HEK293 (cell line): ENCODE measurements at regions not wholly inside any gene's neighbourhood (a gene's known extent, or its start where the extent isn't known, plus 50 kb on each side); places are given as distances from the start of the nearest gene placed in this dataset.

ENCODE experiments used
- CTCF ChIA-PET: fragments of 350-600 bp; formaldehyde crosslinking; extraction: SDS; loops from one replicate; lab custom pipeline; 2021; ENCODE audit warnings: antibody characterized with exemption; lab: Yijun Ruan, JAX
- POLR2A ChIA-PET: fragments of 300-600 bp; formaldehyde crosslinking; extraction: SDS; loops from one replicate; lab custom pipeline; 2020; ENCODE audit warnings: antibody characterized with exemption, inconsistent platforms; lab: Yijun Ruan, JAX
- H3K27ac ChIP-seq: fragments of 200-500 bp; sonication (Bioruptor generic); 2 replicates; pipeline ENCODE4 v1.5.1; 2014; ENCODE audit warnings: low read depth, low read length, control low read depth, inconsistent platforms; ENCODE audit errors: extremely low read depth
- H3K36me3 ChIP-seq, 2 experiments: fragments of 200-500 bp in 1 of 2; sonication (Bioruptor generic) in 1 of 2; 1 replicate in 1 of 2; 2 replicates in 1 of 2; pipeline ENCODE4 v1.5.1; 2014 to 2017; ENCODE audit warnings: inconsistent platforms in 2 of 2, low read length in 2 of 2; ENCODE audit not compliant: control insufficient read depth in 2 of 2, insufficient read depth in 1 of 2
- H3K4me1 ChIP-seq: fragments of 200-500 bp; sonication (Bioruptor generic); 2 replicates; pipeline ENCODE4 v1.5.1; 2014; ENCODE audit warnings: mild to moderate bottlenecking, low read length, inconsistent platforms; ENCODE audit not compliant: control insufficient read depth, insufficient read depth
- H3K4me3 ChIP-seq: 2 replicates; pipeline ENCODE4 v1.5.1; 2011; ENCODE audit warnings: low read depth, mild to moderate bottlenecking, control low read depth, low read length, moderate library complexity
- H3K9me3 ChIP-seq: fragments of 200-500 bp; sonication (Bioruptor generic); 2 replicates; pipeline ENCODE4 v1.5.1; 2014; ENCODE audit warnings: low read depth, low read length, inconsistent platforms; ENCODE audit not compliant: control insufficient read depth, insufficient read depth
- CTCF ChIP-seq: fragments of 450-650 bp; formaldehyde crosslinking; IDR thresholded peaks from 2 replicates; pipeline ENCODE4 v1.5.1; 2016; ENCODE audit warnings: missing biosample characterization, missing genetic modification characterization
- KLF7 ChIP-seq: fragments of 450-650 bp; formaldehyde crosslinking; IDR thresholded peaks from 2 replicates; pipeline ENCODE4 v1.5.1; 2016; ENCODE audit warnings: missing biosample characterization, missing genetic modification characterization, borderline replicate concordance
- PRDM1 ChIP-seq: fragments of 450-650 bp; formaldehyde crosslinking; IDR thresholded peaks from 2 replicates; pipeline ENCODE4; 2016; ENCODE audit warnings: missing biosample characterization, missing genetic modification characterization
- YY1 ChIP-seq: fragments of 450-650 bp; formaldehyde crosslinking; IDR thresholded peaks from 2 replicates; pipeline ENCODE4 v1.5.1; 2018; ENCODE audit warnings: missing biosample characterization, missing genetic modification characterization
- ZBTB48 ChIP-seq: fragments of 450-650 bp; formaldehyde crosslinking; IDR thresholded peaks from 2 replicates; pipeline ENCODE4 v1.5.1; 2016; ENCODE audit warnings: missing biosample characterization, missing genetic modification characterization
- ZBTB49 ChIP-seq: fragments of 450-650 bp; formaldehyde crosslinking; IDR thresholded peaks from 2 replicates; pipeline ENCODE4 v1.5.1; 2016; ENCODE audit warnings: missing biosample characterization, missing genetic modification characterization, low read depth
- ZBTB6 ChIP-seq: fragments of 450-650 bp; formaldehyde crosslinking; IDR thresholded peaks from 2 replicates; pipeline ENCODE4 v1.5.1; 2017; ENCODE audit warnings: missing biosample characterization, missing genetic modification characterization
- ZNF132 ChIP-seq: fragments of 450-650 bp; formaldehyde crosslinking; IDR thresholded peaks from 2 replicates; pipeline ENCODE4 v1.5.1; 2017; ENCODE audit warnings: missing biosample characterization, missing genetic modification characterization, borderline replicate concordance
- ZNF133 ChIP-seq: fragments of 450-650 bp; formaldehyde crosslinking; IDR thresholded peaks from 2 replicates; pipeline ENCODE4 v1.5.1; 2016; ENCODE audit warnings: missing biosample characterization, missing genetic modification characterization
- ZNF146 ChIP-seq: fragments of 450-650 bp; formaldehyde crosslinking; IDR thresholded peaks from 2 replicates; pipeline ENCODE4 v1.5.1; 2016; ENCODE audit warnings: missing biosample characterization, missing genetic modification characterization
- ZNF155 ChIP-seq: fragments of 450-650 bp; formaldehyde crosslinking; IDR thresholded peaks from 2 replicates; pipeline ENCODE4 v1.5.1; 2016; ENCODE audit warnings: missing biosample characterization, missing genetic modification characterization
- ZNF184 ChIP-seq: fragments of 450-650 bp; IDR thresholded peaks from 2 replicates; pipeline ENCODE4 v1.5.1; 2018; ENCODE audit warnings: missing biosample characterization, mild to moderate bottlenecking, missing genetic modification characterization
- ZNF2 ChIP-seq: fragments of 450-650 bp; formaldehyde crosslinking; IDR thresholded peaks from 2 replicates; pipeline ENCODE4 v1.5.1; 2016; ENCODE audit warnings: missing biosample characterization, missing genetic modification characterization
- ZNF266 ChIP-seq: fragments of 450-650 bp; formaldehyde crosslinking; IDR thresholded peaks from 2 replicates; pipeline ENCODE4 v1.5.1; 2016; ENCODE audit warnings: missing biosample characterization, missing genetic modification characterization, low read depth
- ZNF280D ChIP-seq: fragments of 450-650 bp; formaldehyde crosslinking; IDR thresholded peaks from 2 replicates; pipeline ENCODE4 v1.5.1; 2016; ENCODE audit warnings: missing biosample characterization, missing genetic modification characterization
- ZNF394 ChIP-seq: fragments of 450-650 bp; formaldehyde crosslinking; IDR thresholded peaks from 2 replicates; pipeline ENCODE4 v1.5.1; 2016; ENCODE audit warnings: missing biosample characterization, missing genetic modification characterization, mild to moderate bottlenecking, moderate library complexity, borderline replicate concordance
- ZNF488 ChIP-seq: fragments of 450-650 bp; formaldehyde crosslinking; IDR thresholded peaks from 2 replicates; pipeline ENCODE4 v1.5.1; 2016; ENCODE audit warnings: missing biosample characterization, missing genetic modification characterization
- ZNF544 ChIP-seq: fragments of 450-650 bp; formaldehyde crosslinking; IDR thresholded peaks from 2 replicates; pipeline ENCODE4 v1.5.0; 2017; ENCODE audit warnings: missing biosample characterization, missing genetic modification characterization
- ZNF585B ChIP-seq: fragments of 450-650 bp; formaldehyde crosslinking; IDR thresholded peaks from 2 replicates; pipeline ENCODE4 v1.5.1; 2016; ENCODE audit warnings: missing biosample characterization, missing genetic modification characterization
- ZNF621 ChIP-seq: fragments of 450-650 bp; formaldehyde crosslinking; IDR thresholded peaks from 2 replicates; pipeline ENCODE4 v1.5.1; 2017; ENCODE audit warnings: missing biosample characterization, missing genetic modification characterization
- ZNF626 ChIP-seq: fragments of 450-650 bp; sonication (Bioruptor Pico); formaldehyde crosslinking; IDR thresholded peaks from 2 replicates; pipeline ENCODE4 v1.5.1; 2018; ENCODE audit warnings: missing biosample characterization, missing genetic modification characterization, inconsistent platforms
- ZNF660 ChIP-seq: fragments of 450-650 bp; IDR thresholded peaks from 2 replicates; pipeline ENCODE4 v1.5.1; 2018; ENCODE audit warnings: missing biosample characterization, mild to moderate bottlenecking, missing genetic modification characterization
- ZNF768 ChIP-seq: fragments of 450-650 bp; formaldehyde crosslinking; IDR thresholded peaks from 2 replicates; pipeline ENCODE4 v1.5.1; 2018; ENCODE audit warnings: missing biosample characterization, mild to moderate bottlenecking, missing genetic modification characterization
- ZSCAN18 ChIP-seq: fragments of 450-650 bp; formaldehyde crosslinking; IDR thresholded peaks from 2 replicates; pipeline ENCODE4 v1.5.1; 2016; ENCODE audit warnings: missing biosample characterization, missing genetic modification characterization

- TF ChIP-seq YY1 (tag by site-specific recombination) (no peak), ZNF626 (tag by site-specific recombination) (no peak), ZBTB48 (tag by site-specific recombination) (no peak), ZNF2 (tag by site-specific recombination) (no peak), ZNF621 (tag by site-specific recombination) (no peak), ZBTB6 (tag by site-specific recombination) (no peak), ZNF146 (no peak), ZNF280D (tag by site-specific recombination) (no peak), ZNF155 (tag by site-specific recombination) (no peak), CTCF (tag by site-specific recombination) (no peak)
These were observed 423.4 kb downstream of the RND3 start (continued) for GRCh38 chr2:150063931-150064548.

GRCh38 chr2:150063432-150063889 lies 424.0 kb downstream of the RND3 start:
- H3K27ac ChIP-seq: no peak overlapping the region
- H3K9me3 ChIP-seq: no peaks in the 10 kb centered on the region
- no peak overlapping the region for H3K4me3 ChIP-seq
- ChIA-PET CTCF (no interaction called here), POLR2A (no interaction called here)
- no peaks in the 10 kb centered on the region for H3K36me3 ChIP-seq
- H3K4me1 ChIP-seq: no peaks in the 10 kb centered on the region
- TF ChIP-seq ZNF266: no peak
- TF ChIP-seq ZNF184: no peak
- TF ChIP-seq ZNF133 (tag by site-specific recombination): no peak

- POLR2A ChIA-PET: no interaction called here
- H3K4me3 ChIP-seq: no peak overlapping the region
- no peak for TF ChIP-seq ZNF488 (tag by site-specific recombination)
- no peak for TF ChIP-seq ZNF544 (tag by site-specific recombination)
- no peak for TF ChIP-seq ZBTB49 (tag by site-specific recombination)
- TF ChIP-seq PRDM1 (tag by site-specific recombination): no peak
- no peak for TF ChIP-seq KLF7 (tag by site-specific recombination)
- no peak for TF ChIP-seq ZNF394 (tag by site-specific recombination)
- TF ChIP-seq ZNF660: no peak
- no peak for TF ChIP-seq ZSCAN18 (tag by site-specific recombination)
- TF ChIP-seq ZNF585B: no peak
- TF ChIP-seq ZNF768 (tag by site-specific recombination): no peak
- TF ChIP-seq ZNF132 (tag by site-specific recombination): no peak
These were observed 425.1 kb downstream of the RND3 start for GRCh38 chr2:150062416-150062815.

More at GRCh38 chr2:150062416-150062815, 425.1 kb downstream of the RND3 start:
- H3K4me1 ChIP-seq: no peaks in the 10 kb centered on the region
- H3K9me3 ChIP-seq: no peaks in the 10 kb centered on the region
- H3K27ac ChIP-seq: no peak overlapping the region
- CTCF ChIA-PET: no interaction called here
- H3K36me3 ChIP-seq: no peaks in the 10 kb centered on the region
